ENCODE measurements at regions not wholly inside any gene's neighbourhood (a gene's known extent, or its start where the extent isn't known, plus 50 kb on each side); places are given as distances from the start of the nearest gene placed in this dataset.

GRCh38 chr3:24052446-24052845 is 107.4 kb downstream of the NR1D2 start:
- Mint-ChIP-seq H3K9me3 (ENCODE audit: unreplicated experiment) (peaks cover 2% of the 10 kb centered on the region), H3K36me3 (ENCODE audit: unreplicated experiment) (no peaks in the 10 kb centered on the region), H3K27ac (ENCODE audit: unreplicated experiment) (no peak overlapping the region), H3K4me3 (ENCODE audit: unreplicated experiment) (no peak overlapping the region), H3K27me3 (ENCODE audit: unreplicated experiment) (no peaks in the 10 kb centered on the region), H3K4me1 (ENCODE audit: low read depth, unreplicated experiment) (no peaks in the 10 kb centered on the region)
- DNase-seq, result no peak
- no peak for TF ChIP-seq CTCF (IDR thresholded peaks at IDR 0.05; ENCODE audit: partially characterized antibody, unreplicated experiment)

GRCh38 chr3:24058940-24059705 is 114.0 kb downstream of the NR1D2 start:
- H3K4me3 Mint-ChIP-seq (ENCODE audit: unreplicated experiment), result no peak overlapping the region
- H3K36me3 Mint-ChIP-seq (ENCODE audit: unreplicated experiment), result no peaks in the 10 kb centered on the region
- no peaks in the 10 kb centered on the region for H3K9me3 Mint-ChIP-seq (ENCODE audit: unreplicated experiment)
- no peaks in the 10 kb centered on the region for H3K4me1 Mint-ChIP-seq (ENCODE audit: low read depth, unreplicated experiment)
- no peaks in the 10 kb centered on the region for H3K27me3 Mint-ChIP-seq (ENCODE audit: unreplicated experiment)
- no peak overlapping the region for H3K27ac Mint-ChIP-seq (ENCODE audit: unreplicated experiment)
- DNase-seq, result no peak
- TF ChIP-seq CTCF (IDR thresholded peaks at IDR 0.05; ENCODE audit: partially characterized antibody, unreplicated experiment), result no peak

DNA sequence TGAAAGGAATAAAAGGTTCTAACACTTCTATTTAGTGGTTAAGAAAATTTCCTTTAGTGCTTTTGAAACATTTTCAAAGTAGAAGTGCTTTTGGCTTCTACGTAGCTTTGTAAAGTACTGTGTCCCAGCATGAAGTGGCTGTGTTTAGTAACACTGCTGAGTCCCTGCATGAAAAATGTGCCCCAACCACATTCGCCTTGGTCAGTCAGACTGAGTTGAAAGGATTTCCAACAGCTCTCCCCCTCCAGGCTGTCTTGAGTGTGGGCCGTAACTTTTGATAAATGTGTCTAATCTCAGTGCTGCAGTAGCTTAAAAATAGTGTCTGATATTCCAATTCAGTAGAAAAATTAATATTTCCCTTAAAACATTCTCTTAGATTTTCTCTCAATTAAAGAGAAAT is 115.0 kb downstream of the NR1D2 start:
- no peak for TF ChIP-seq CTCF (IDR thresholded peaks at IDR 0.05; ENCODE audit: partially characterized antibody, unreplicated experiment)
- DNase-seq, result no peak
- Mint-ChIP-seq H3K27me3 (ENCODE audit: unreplicated experiment) (no peaks in the 10 kb centered on the region), H3K4me3 (ENCODE audit: unreplicated experiment) (no peak overlapping the region), H3K27ac (ENCODE audit: unreplicated experiment) (no peak overlapping the region), H3K9me3 (ENCODE audit: unreplicated experiment) (no peaks in the 10 kb centered on the region), H3K36me3 (ENCODE audit: unreplicated experiment) (no peaks in the 10 kb centered on the region), H3K4me1 (ENCODE audit: low read depth, unreplicated experiment) (no peaks in the 10 kb centered on the region)

GRCh38 chr3:24062916-24063315 is 117.8 kb downstream of the NR1D2 start:
- Mint-ChIP-seq H3K27ac (ENCODE audit: unreplicated experiment) (no peak overlapping the region), H3K27me3 (ENCODE audit: unreplicated experiment) (no peaks in the 10 kb centered on the region), H3K9me3 (ENCODE audit: unreplicated experiment) (no peaks in the 10 kb centered on the region), H3K36me3 (ENCODE audit: unreplicated experiment) (no peaks in the 10 kb centered on the region), H3K4me1 (ENCODE audit: low read depth, unreplicated experiment) (no peaks in the 10 kb centered on the region), H3K4me3 (ENCODE audit: unreplicated experiment) (no peak overlapping the region)
- DNase-seq, result no peak
- TF ChIP-seq CTCF (IDR thresholded peaks at IDR 0.05; ENCODE audit: partially characterized antibody, unreplicated experiment), result no peak
